ENCODE measurements at regions not wholly inside any gene's neighbourhood (a gene's known extent, or its start where the extent isn't known, plus 50 kb on each side); places are given as distances from the start of the nearest gene placed in this dataset.

GRCh38 chr2:118464546-118465265, 376.4 kb downstream of the INSIG2 start:
- H3K9me3 ChIP-seq (ENCODE audit: insufficient read depth, low read length), result no peaks in the 10 kb centered on the region
- H3K36me3 ChIP-seq (ENCODE audit: insufficient read depth, insufficient read length, low read length), result no peaks in the 10 kb centered on the region
- no peaks in the 10 kb centered on the region for H3K4me1 ChIP-seq (ENCODE audit: insufficient read depth, insufficient read length)
- TF ChIP-seq ZNF274 (IDR thresholded peaks at IDR 0.05; ENCODE audit: low read depth, low read length) (no peak), SUZ12 (IDR thresholded peaks at IDR 0.05; ENCODE audit: extremely low read depth, insufficient read depth, insufficient read length) (no peak), YY1 (IDR thresholded peaks at IDR 0.05; ENCODE audit: insufficient read depth, insufficient read length) (no peak)
- no peaks in the 10 kb centered on the region for H3K27me3 ChIP-seq (ENCODE audit: insufficient read depth, insufficient read length)
- no peak overlapping the region for H3K4me3 ChIP-seq (ENCODE audit: insufficient read length, low read depth)
- no peak for DNase-seq (ENCODE audit: low read depth, low spot score)
- H3K9ac ChIP-seq (ENCODE audit: insufficient read length, low read depth), result no peak overlapping the region

GRCh38 chr2:118464046-118464445, 375.8 kb downstream of the INSIG2 start:
- no peak for DNase-seq (ENCODE audit: low read depth, low spot score)
- no peaks in the 10 kb centered on the region for H3K27me3 ChIP-seq (ENCODE audit: insufficient read depth, insufficient read length)
- no peaks in the 10 kb centered on the region for H3K9me3 ChIP-seq (ENCODE audit: insufficient read depth, low read length)
- H3K9ac ChIP-seq (ENCODE audit: insufficient read length, low read depth), result no peak overlapping the region
- H3K4me3 ChIP-seq (ENCODE audit: insufficient read length, low read depth), result no peak overlapping the region
- TF ChIP-seq ZNF274 (IDR thresholded peaks at IDR 0.05; ENCODE audit: low read depth, low read length), result no peak
- no peak for TF ChIP-seq SUZ12 (IDR thresholded peaks at IDR 0.05; ENCODE audit: extremely low read depth, insufficient read depth, insufficient read length)
- TF ChIP-seq YY1 (IDR thresholded peaks at IDR 0.05; ENCODE audit: insufficient read depth, insufficient read length), result no peak
- H3K4me1 ChIP-seq (ENCODE audit: insufficient read depth, insufficient read length), result no peaks in the 10 kb centered on the region
- H3K36me3 ChIP-seq (ENCODE audit: insufficient read depth, insufficient read length, low read length), result no peaks in the 10 kb centered on the region

GRCh38 chr2:118460425-118460824, 372.2 kb downstream of the INSIG2 start:
- H3K9me3 ChIP-seq (ENCODE audit: insufficient read depth, low read length), result no peaks in the 10 kb centered on the region
- no peaks in the 10 kb centered on the region for H3K36me3 ChIP-seq (ENCODE audit: insufficient read depth, insufficient read length, low read length)
- H3K9ac ChIP-seq (ENCODE audit: insufficient read length, low read depth), result no peak overlapping the region
- no peaks in the 10 kb centered on the region for H3K27me3 ChIP-seq (ENCODE audit: insufficient read depth, insufficient read length)
- peaks cover 3% of the 10 kb centered on the region for H3K4me1 ChIP-seq (ENCODE audit: insufficient read depth, insufficient read length)
- H3K4me3 ChIP-seq (ENCODE audit: insufficient read length, low read depth), result no peak overlapping the region
- no peak for TF ChIP-seq SUZ12 (IDR thresholded peaks at IDR 0.05; ENCODE audit: extremely low read depth, insufficient read depth, insufficient read length)
- TF ChIP-seq YY1 (IDR thresholded peaks at IDR 0.05; ENCODE audit: insufficient read depth, insufficient read length), result no peak
- DNase-seq (ENCODE audit: low read depth, low spot score), result no peak

GRCh38 chr2:118459426-118459825, 371.2 kb downstream of the INSIG2 start:
- no peak for DNase-seq (ENCODE audit: low read depth, low spot score)
- Histone ChIP-seq H3K4me1 (ENCODE audit: insufficient read depth, insufficient read length) (peaks cover 3% of the 10 kb centered on the region), H3K36me3 (ENCODE audit: insufficient read depth, insufficient read length, low read length) (no peaks in the 10 kb centered on the region), H3K27me3 (ENCODE audit: insufficient read depth, insufficient read length) (no peaks in the 10 kb centered on the region), H3K9me3 (ENCODE audit: insufficient read depth, low read length) (no peaks in the 10 kb centered on the region), H3K4me3 (ENCODE audit: insufficient read length, low read depth) (no peak overlapping the region), H3K9ac (ENCODE audit: insufficient read length, low read depth) (no peak overlapping the region)
- TF ChIP-seq ZNF274 (IDR thresholded peaks at IDR 0.05; ENCODE audit: low read depth, low read length) (no peak), YY1 (IDR thresholded peaks at IDR 0.05; ENCODE audit: insufficient read depth, insufficient read length) (no peak), SUZ12 (IDR thresholded peaks at IDR 0.05; ENCODE audit: extremely low read depth, insufficient read depth, insufficient read length) (no peak)

- no peak for DNase-seq (ENCODE audit: low read depth, low spot score)
- Histone ChIP-seq H3K9ac (ENCODE audit: insufficient read length, low read depth) (no peak overlapping the region), H3K36me3 (ENCODE audit: insufficient read depth, insufficient read length, low read length) (no peaks in the 10 kb centered on the region), H3K4me3 (ENCODE audit: insufficient read length, low read depth) (no peak overlapping the region), H3K9me3 (ENCODE audit: insufficient read depth, low read length) (no peaks in the 10 kb centered on the region), H3K4me1 (ENCODE audit: insufficient read depth, insufficient read length) (peaks cover 3% of the 10 kb centered on the region), H3K27me3 (ENCODE audit: insufficient read depth, insufficient read length) (no peaks in the 10 kb centered on the region)
- TF ChIP-seq YY1 (IDR thresholded peaks at IDR 0.05; ENCODE audit: insufficient read depth, insufficient read length), result no peak
- TF ChIP-seq SUZ12 (IDR thresholded peaks at IDR 0.05; ENCODE audit: extremely low read depth, insufficient read depth, insufficient read length), result no peak
- TF ChIP-seq ZNF274 (IDR thresholded peaks at IDR 0.05; ENCODE audit: low read depth, low read length), result no peak
These were observed 369.7 kb downstream of the INSIG2 start for GRCh38 chr2:118457951-118458350.

GRCh38 chr2:118449401-118449800, 361.1 kb downstream of the INSIG2 start:
- H3K9me3 ChIP-seq (ENCODE audit: insufficient read depth, low read length), result no peaks in the 10 kb centered on the region
- H3K27me3 ChIP-seq (ENCODE audit: insufficient read depth, insufficient read length), result no peaks in the 10 kb centered on the region
- no peak for DNase-seq (ENCODE audit: low read depth, low spot score)
- H3K4me3 ChIP-seq (ENCODE audit: insufficient read length, low read depth), result no peak overlapping the region
- no peak overlapping the region for H3K9ac ChIP-seq (ENCODE audit: insufficient read length, low read depth)
- no peaks in the 10 kb centered on the region for H3K36me3 ChIP-seq (ENCODE audit: insufficient read depth, insufficient read length, low read length)
- TF ChIP-seq YY1 (IDR thresholded peaks at IDR 0.05; ENCODE audit: insufficient read depth, insufficient read length) (no peak), ZNF274 (IDR thresholded peaks at IDR 0.05; ENCODE audit: low read depth, low read length) (no peak), SUZ12 (IDR thresholded peaks at IDR 0.05; ENCODE audit: extremely low read depth, insufficient read depth, insufficient read length) (no peak)
- no peaks in the 10 kb centered on the region for H3K4me1 ChIP-seq (ENCODE audit: insufficient read depth, insufficient read length)

- H3K9ac ChIP-seq (ENCODE audit: insufficient read length, low read depth), result no peak overlapping the region
- H3K36me3 ChIP-seq (ENCODE audit: insufficient read depth, insufficient read length, low read length), result no peaks in the 10 kb centered on the region
- H3K27me3 ChIP-seq (ENCODE audit: insufficient read depth, insufficient read length), result no peaks in the 10 kb centered on the region
- no peaks in the 10 kb centered on the region for H3K4me1 ChIP-seq (ENCODE audit: insufficient read depth, insufficient read length)
- H3K4me3 ChIP-seq (ENCODE audit: insufficient read length, low read depth), result no peak overlapping the region
- no peak for TF ChIP-seq YY1 (IDR thresholded peaks at IDR 0.05; ENCODE audit: insufficient read depth, insufficient read length)
- no peak for TF ChIP-seq SUZ12 (IDR thresholded peaks at IDR 0.05; ENCODE audit: extremely low read depth, insufficient read depth, insufficient read length)
- no peak for TF ChIP-seq ZNF274 (IDR thresholded peaks at IDR 0.05; ENCODE audit: low read depth, low read length)
- DNase-seq (ENCODE audit: low read depth, low spot score), result no peak
- no peaks in the 10 kb centered on the region for H3K9me3 ChIP-seq (ENCODE audit: insufficient read depth, low read length)
These were observed 355.3 kb downstream of the INSIG2 start for GRCh38 chr2:118443596-118443995.

All from NT2/D1 (cell line).